HG03558 (cell line): ENCODE measurements at regions not wholly inside any gene's neighbourhood (a gene's known extent, or its start where the extent isn't known, plus 50 kb on each side); places are given as distances from the start of the nearest gene placed in this dataset.

Experiments used
- ATAC-seq: cut with Tn5 transposase; IDR thresholded peaks from one replicate; pipeline ENCODE4 v1.9.1; 2021; ENCODE audit warnings: moderate number of reproducible peaks; ENCODE audit not compliant: unreplicated experiment; ENCODE audit errors: extremely low read depth

DNA sequence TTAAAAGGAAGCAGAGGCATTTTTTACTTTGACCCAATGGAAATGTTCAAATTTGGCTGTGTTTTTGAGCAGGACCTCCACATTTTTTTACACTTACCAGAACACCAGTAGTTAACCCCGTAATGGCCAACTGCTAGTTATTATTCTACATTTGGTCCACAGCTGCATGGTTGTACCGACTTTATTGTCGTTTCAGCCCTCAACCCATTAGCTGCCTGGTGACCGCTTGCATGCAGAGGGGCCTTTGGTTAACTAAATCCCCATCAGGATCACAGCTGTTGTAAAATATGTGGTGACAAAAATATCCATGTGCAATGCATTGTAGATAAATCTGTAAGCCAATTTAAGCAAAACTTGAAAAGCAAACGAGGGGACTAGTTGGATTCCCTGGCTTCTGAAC is 342.2 kb upstream of the MEOX2 start:
- no peak for ATAC-seq

- ATAC-seq = no peak
These were observed 341.6 kb upstream of the MEOX2 start for GRCh38 chr7:16028103-16028502.

- ATAC-seq = no peak
These were observed 340.9 kb upstream of the MEOX2 start for GRCh38 chr7:16027396-16027795.

DNA sequence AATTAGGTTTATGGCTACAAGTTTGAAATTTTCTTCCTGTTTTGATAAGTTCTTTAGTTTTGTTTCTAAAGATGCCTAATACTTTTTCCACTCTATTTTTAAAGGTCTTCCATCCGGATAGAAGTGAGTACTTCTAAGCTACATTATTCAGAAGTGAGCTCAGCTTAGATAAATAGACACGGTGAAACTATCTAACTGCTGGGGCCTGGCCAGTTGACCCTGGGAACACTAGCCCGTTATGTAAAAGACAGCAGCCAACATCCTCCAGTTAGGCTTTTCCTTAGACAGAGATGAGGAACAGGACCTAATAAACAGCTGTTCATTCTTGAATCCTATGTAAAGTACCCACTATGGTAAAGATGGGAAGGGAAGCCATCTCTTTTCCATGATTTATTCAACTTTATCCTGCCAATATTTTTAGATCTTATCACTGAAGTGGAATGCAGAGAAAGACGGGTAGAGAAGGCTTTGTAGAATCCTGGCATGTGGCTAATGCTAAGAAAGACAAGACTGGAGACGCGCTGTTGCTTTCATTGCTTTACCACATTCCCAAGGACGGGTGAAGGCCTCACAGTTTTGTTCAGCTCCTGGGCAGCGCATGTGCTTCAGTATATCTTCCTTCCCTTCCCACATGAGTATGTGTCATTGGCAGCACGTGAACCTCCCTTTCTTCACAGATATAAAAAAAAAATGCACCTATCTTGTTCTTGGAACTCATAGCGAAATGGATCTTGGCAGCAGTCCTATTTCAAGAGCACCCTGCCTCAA is 340.0 kb upstream of the MEOX2 start:
- no peak for ATAC-seq

DNA sequence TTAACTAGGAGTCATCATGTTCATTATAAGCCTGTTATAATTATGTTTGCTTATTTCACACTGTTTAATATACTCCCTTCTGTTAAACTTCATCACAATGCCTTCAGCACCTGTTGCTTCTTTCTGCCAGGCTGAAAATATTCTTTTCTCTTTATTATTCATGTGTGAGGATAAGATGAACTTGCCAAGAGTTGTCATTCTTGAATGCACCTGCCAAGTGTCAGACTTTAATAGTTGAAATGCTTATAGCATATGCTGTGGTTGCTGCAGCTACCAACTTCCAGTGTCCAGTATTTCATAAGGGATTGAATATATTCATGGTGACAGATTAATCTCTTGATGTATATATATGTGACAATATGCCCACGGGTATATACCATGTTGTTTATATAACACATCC is 339.2 kb upstream of the MEOX2 start:
- no peak for ATAC-seq

DNA sequence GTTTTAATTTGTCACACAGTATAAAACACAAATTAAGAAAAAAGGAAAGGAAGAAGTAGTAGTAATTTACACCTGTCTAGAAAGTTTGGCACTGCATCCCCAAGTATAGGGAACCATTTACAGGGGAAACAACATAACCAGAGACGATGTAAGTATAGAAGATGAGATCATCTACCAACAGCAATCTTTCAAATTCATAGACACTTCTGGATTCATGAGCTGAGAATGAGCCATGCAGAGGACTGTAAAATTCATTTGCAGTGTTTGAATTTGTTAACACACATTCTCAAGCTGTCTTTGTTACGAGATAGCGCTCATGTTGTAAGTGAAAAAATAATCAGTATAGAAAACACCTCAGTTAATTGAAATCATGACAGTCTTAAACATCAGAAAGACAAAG is 337.0 kb upstream of the MEOX2 start:
- no peak for ATAC-seq

GRCh38 chr7:16023046-16023445 is 336.6 kb upstream of the MEOX2 start:
- ATAC-seq = no peak

DNA sequence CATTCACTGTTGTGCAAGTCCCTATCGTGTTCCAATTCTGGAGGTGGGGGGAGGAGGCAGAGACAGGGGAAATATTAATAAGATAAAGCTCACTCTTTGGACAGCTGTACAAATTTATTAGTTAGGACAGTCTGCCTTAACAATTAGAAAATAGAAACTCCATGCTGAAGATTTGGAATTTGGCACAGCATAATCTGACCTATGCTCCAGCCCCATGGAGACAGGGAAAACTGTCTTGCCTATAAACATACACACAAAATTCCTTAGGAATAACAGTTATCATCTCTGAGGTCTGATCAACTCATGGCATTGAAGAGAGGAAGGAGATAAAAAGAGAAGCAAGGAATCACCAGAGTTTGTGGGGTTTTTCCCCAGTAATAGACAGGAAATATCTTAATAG is 335.4 kb upstream of the MEOX2 start:
- no peak for ATAC-seq

DNA sequence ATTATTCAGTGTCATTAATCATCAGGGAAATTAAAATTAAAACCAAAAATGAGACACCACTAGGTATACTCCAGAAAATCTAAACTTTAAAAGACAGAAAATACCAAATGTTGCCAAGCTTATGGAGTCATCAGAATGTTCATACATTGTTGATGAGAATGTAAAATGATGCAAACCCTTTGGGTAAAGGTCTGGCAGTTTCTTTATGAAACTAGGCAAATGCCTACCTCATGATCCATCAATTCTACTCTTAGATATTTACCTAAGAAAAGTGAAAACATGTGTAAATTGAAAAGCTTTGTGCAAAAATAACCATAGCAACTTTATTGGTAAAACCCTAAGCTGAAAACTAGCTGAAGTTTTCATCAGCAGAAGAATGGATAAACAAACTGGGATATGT is 329.5 kb upstream of the MEOX2 start:
- ATAC-seq = no peak

- no peak for ATAC-seq
These were observed 327.5 kb upstream of the MEOX2 start for GRCh38 chr7:16014031-16014430.

- no peak for ATAC-seq
These were observed 321.4 kb upstream of the MEOX2 start for GRCh38 chr7:16007911-16008310.

DNA sequence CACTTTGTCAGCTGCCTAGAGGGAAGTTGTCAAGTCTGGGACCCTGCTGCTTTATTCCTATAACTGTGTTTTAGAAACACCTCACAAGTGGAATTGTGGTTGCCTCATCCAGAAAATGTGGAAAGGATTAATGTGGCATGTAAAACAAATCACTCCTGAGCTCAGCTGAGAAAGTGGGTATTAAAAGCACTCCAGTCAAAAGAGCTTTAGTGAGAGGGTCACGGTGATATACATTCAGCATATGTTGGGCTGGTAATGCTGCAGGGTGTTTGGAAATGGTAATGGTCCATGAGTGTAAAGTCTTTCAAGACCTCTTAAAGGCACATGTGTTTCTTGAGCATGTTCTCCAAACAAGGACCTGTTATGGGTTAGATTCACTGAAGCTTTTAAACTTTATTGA is 318.2 kb upstream of the MEOX2 start:
- ATAC-seq = no peak

DNA sequence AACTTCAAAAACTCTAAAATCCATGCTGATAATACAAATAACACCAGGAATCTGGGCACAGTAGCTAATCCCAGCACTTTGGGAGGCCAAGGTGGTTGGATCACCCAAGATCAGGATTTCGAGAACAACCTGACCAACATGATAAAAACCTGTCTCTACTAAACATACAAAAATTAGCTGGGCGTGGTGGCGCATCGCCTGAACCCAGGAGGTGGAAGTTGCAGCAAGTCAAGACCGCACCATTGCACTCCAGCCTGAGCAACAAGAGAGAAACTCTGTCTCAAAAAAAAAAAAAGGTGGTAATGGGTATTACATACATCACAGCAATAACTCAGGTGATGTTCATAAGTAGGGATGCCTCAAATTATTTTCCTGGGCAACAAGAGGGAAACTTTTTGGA is 315.0 kb upstream of the MEOX2 start:
- ATAC-seq = no peak

- no peak for ATAC-seq
These were observed 312.1 kb upstream of the MEOX2 start for GRCh38 chr7:15998617-15999016.

DNA sequence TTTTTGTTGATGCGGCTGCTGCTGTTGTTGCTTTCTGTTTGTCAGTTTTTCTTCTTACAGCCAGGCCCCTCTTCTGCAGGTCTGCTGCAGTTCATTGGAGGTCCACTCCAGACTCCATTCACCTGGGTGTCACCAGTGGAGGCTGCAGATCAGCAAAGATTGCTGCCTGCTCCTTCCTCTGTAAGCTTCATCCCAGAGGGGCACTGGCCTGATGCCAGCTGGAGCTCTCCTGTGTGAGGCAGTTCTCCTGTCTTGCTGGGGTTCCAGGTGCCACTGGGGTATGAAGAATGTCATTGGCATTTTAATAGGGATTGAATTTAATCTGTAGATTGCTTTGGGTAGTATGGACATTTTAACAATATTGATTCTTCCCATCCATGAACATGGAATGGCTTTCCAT is 308.5 kb upstream of the MEOX2 start:
- no peak for ATAC-seq

DNA sequence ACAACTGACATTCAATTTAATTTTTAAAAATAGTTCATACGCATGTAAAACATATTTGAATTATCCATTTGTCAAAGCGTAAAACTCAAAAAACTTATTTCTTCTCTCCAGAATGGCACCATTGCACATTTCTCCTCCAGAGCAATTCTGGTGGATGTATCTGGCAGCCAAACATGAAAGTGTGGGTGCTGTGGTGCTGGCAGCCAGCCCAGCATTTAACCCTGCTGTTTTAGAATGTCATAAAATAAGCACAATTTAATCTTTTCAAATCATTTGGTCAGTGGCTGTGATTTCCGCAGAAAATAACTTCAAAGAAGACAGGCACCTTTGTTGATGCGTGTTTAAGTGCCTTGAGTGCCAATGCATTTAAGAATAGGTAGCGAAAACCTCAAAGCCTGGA is 302.7 kb upstream of the MEOX2 start:
- ATAC-seq = no peak

DNA sequence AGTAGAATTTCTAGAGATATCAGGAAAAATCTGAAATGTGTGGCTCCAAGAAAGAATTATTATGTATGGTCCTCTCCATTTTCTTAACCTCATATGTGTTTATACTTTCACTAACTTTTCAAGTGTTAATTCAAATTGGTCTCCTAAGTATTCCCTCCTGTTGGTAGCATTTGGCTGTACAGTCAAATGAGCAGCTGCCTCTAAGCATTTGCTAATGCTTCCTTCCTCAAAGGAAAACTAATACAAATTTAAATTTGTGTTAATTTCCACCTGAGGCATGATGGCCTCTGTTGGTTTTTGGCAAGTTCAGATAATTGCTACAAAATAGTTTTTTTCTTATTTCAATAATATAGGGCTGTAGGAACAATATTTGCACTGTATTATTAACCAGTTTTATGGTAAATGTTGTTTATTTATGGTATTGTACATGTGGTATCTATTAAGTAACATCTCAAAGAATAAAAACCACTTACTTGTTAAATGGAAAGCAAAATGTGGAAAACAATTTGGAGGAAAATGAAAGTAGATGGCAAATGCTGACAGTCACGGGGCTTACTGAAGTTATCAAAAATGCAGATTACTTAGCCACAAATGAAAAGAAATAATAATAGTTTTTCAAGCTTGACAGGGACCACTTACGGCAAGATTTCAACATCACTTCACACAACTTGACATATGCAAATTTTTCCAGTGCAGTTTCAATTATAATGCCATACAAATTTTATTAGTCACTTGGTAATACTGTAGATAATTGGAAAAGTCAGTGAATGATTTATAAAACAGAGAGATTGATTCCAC is 299.3 kb upstream of the MEOX2 start:
- ATAC-seq = no peak

DNA sequence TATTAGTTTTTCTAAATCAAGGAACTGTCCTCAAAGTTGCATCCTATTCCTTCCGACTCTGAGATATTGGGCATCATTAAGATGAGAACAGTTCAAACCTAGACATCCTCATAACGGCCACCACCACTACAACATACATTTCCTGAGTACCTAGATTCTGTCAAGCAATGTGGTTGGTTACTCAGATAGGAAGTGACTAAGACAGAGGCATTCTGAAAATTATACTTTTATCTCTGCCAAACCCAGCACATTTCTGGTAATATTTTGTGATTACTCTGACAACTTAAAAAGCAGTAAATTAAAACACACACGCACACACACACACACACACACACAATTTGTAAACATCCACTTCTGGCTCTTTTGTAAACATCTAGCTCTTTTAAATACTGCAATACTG is 291.2 kb upstream of the MEOX2 start:
- ATAC-seq = no peak

DNA sequence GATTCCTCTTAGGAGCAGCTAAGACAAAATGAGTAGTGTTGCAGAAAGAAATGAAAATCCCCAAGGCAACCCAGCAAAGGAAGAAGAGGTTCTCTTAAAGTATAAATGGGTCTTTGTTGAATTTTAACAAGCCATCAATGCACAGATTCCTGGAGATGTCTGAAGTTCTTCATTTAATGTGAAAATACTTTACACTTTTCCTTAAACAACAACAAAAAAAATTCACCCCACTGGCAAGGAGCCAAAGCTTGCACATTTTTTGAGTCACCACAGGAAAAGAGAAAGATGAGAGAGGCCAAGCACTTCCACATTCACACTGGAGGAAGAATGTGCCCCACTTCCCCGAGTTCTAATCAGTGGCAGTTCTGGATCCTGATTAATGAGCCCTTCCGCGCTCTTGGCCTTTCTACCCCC is 286.4 kb upstream of the MEOX2 start:
- ATAC-seq = no peak

DNA sequence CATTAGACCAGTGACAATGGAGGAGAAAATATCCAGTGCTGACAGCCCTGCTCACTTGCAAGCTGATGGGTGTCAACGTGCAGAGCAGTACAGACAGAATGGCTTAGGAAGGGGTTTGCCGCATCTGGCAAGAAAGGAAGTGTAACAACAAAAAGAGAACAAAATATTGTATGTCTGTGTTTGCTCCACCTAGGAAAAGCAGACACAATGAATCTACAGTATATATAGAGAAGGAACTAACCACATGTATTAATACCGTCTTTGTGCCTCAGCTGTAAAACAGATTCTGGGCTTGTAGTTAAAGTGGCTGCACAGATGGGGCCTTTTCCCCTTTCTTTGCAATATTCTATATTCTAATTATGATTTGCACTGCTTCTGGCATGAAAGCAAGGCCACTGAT is 281.1 kb upstream of the MEOX2 start:
- ATAC-seq = no peak

DNA sequence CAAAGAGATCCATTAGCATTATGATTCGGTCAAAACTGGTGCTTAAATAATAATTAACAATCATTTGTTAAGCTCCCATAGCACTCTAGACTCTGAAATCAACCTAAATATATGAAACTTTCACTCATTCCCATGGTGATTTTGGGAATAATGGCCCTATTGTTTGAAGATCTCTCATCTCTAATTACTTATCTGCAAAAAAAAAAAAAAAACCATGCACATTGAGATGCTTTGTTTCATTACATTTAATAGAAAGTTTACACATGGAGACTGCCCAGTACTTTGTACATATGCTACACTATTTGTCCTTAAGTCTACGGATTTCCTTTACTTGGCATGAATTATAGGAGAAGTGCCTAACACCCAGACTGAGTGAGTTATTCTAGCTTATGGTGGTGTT is 280.6 kb upstream of the MEOX2 start:
- no peak for ATAC-seq

GRCh38 chr7:15963206-15963605 is 276.7 kb upstream of the MEOX2 start:
- ATAC-seq = no peak
